ENCODE measurements at regions not wholly inside any gene's neighbourhood (a gene's known extent, or its start where the extent isn't known, plus 50 kb on each side); places are given as distances from the start of the nearest gene placed in this dataset.

DNA sequence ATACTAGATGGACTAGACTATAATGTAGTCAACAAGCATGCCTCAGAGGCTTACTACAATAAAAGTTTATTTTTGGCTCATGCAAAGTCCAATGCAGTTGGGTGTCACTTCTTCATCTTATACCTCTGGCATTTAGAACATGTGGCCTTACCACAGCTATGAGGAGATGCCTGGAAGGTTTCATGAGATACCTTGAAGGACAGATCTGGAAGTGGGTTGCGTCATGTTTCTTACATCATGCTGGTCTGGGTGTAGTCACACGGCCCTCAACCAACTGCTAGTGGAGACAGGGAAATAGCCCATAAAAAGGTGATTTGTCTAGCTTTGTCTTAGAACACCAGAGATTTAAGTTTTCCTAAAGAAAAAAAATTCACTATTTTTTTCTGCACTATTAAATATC, 91.7 kb upstream of the MMADHC start (continued):
- TF ChIP-seq, protein P1, sequence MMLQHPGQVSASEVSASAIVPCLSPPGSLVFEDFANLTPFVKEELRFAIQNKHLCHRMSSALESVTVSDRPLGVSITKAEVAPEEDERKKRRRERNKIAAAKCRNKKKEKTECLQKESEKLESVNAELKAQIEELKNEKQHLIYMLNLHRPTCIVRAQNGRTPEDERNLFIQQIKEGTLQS (IDR thresholded peaks at IDR 0.05): peak; percentile 52
- TF ChIP-seq, protein P1 (CRISPR knock-in tag; conservative IDR thresholded peaks at IDR 0.05): no peak

DNA sequence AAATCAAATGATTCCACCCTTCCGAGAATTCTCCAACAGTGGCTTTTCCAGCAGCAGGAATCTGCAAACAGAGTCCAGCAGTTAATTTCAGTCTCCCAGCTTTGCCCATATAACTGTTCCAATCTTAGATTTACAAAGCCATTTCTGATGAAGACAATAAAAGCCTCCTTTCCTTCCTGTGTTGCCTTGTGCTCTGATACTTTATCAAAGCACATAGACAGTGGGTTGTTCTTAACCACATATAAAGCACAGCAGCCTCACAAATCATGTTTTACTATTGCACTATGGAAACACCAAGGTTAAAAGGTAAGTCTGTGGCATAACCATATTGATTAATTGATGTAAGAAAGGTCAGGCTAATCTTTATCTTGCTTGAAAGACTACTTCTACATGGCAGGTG, 89.8 kb upstream of the MMADHC start:
- CTCF ChIA-PET (ENCODE audit: low intra/inter-chr PET ratio): no interaction called here
- no TSS peak for BruUV-seq (replicated peaks)
- TF ChIP-seq MECOM (CRISPR knock-in tag; IDR thresholded peaks at IDR 0.05) (no peak), MXI1 (IDR thresholded peaks at IDR 0.05; ENCODE audit: low read depth, low read length) (no peak), SAFB (IDR thresholded peaks at IDR 0.05; ENCODE audit: borderline replicate concordance, low read depth, low read length) (no peak), ETS2 (tag; IDR thresholded peaks at IDR 0.05; ENCODE audit: borderline replicate concordance, poor library complexity, severe bottlenecking) (no peak), EZH2 (IDR thresholded peaks at IDR 0.05; ENCODE audit: borderline replicate concordance, low read depth, low read length) (no peak), BRCA1 (IDR thresholded peaks at IDR 0.05) (no peak), BRCA1 (CRISPR knock-in tag; IDR thresholded peaks at IDR 0.05) (no peak), POLR3G (IDR thresholded peaks at IDR 0.05; ENCODE audit: extremely low read depth, insufficient read length, insufficient replicate concordance) (no peak), KDM4B (IDR thresholded peaks at IDR 0.05; ENCODE audit: borderline replicate concordance in 2 of 2, low read depth in 1 of 2) (no peak)
- TF ChIP-seq, protein P2, sequence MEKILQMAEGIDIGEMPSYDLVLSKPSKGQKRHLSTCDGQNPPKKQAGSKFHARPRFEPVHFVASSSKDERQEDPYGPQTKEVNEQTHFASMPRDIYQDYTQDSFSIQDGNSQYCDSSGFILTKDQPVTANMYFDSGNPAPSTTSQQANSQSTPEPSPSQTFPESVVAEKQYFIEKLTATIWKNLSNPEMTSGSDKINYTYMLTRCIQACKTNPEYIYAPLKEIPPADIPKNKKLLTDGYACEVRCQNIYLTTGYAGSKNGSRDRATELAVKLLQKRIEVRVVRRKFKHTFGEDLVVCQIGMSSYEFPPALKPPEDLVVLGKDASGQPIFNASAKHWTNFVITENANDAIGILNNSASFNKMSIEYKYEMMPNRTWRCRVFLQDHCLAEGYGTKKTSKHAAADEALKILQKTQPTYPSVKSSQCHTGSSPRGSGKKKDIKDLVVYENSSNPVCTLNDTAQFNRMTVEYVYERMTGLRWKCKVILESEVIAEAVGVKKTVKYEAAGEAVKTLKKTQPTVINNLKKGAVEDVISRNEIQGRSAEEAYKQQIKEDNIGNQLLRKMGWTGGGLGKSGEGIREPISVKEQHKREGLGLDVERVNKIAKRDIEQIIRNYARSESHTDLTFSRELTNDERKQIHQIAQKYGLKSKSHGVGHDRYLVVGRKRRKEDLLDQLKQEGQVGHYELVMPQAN (IDR thresholded peaks at IDR 0.05; ENCODE audit: borderline replicate concordance): no peak
- TF ChIP-seq, protein P3, sequence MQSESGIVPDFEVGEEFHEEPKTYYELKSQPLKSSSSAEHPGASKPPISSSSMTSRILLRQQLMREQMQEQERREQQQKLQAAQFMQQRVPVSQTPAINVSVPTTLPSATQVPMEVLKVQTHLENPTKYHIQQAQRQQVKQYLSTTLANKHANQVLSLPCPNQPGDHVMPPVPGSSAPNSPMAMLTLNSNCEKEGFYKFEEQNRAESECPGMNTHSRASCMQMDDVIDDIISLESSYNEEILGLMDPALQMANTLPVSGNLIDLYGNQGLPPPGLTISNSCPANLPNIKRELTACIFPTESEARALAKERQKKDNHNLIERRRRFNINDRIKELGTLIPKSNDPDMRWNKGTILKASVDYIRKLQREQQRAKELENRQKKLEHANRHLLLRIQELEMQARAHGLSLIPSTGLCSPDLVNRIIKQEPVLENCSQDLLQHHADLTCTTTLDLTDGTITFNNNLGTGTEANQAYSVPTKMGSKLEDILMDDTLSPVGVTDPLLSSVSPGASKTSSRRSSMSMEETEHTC (IDR thresholded peaks at IDR 0.05): no peak

More for the DNA sequence above, 89.8 kb upstream of the MMADHC start:
- H3K4me2 ChIP-seq (ENCODE audit: insufficient read depth, low read length): no peak overlapping the region
- H2AFZ ChIP-seq (ENCODE audit: low read depth, low read length): no peak overlapping the region
- H3K9ac ChIP-seq (ENCODE audit: insufficient read depth in 1 of 2, low read depth in 2 of 2, low read length in 2 of 2): no peak overlapping the region
- H3K27me3 ChIP-seq (ENCODE audit: control insufficient read depth in 2 of 2, insufficient read depth in 2 of 2, low read length in 2 of 2): no peaks in the 10 kb centered on the region
- no peak overlapping the region for H3K27ac ChIP-seq (ENCODE audit: extremely low read depth, low read depth, low read length)
- no peak overlapping the region for H3K4me3 ChIP-seq
- no peaks in the 10 kb centered on the region for H3K9me1 ChIP-seq (ENCODE audit: control insufficient read depth, insufficient read depth, low read length)
- DNase-seq (ENCODE audit: extremely low read depth in 1 of 4, low spot score in 3 of 4) (no peak), ATAC-seq (no peak), FAIRE-seq (no peak)
- no peaks in the 10 kb centered on the region for H4K20me1 ChIP-seq (replicated peaks; ENCODE audit: control insufficient read depth, insufficient read depth, low read length)
- H3K36me3 ChIP-seq (ENCODE audit: control insufficient read depth, insufficient read depth, low read length): no peaks in the 10 kb centered on the region
- in situ Hi-C loops (cut with MboI): no loop called here
- 0% methylated on average over 1 of the region's 1 CpG for WGBS (ENCODE audit: insufficient coverage, low coverage, missing lambda C conversion rate)
- H3K79me2 ChIP-seq (ENCODE audit: control insufficient read depth, insufficient read depth, low read length): no peaks in the 10 kb centered on the region
- 0 out of 2 replicates have a peak, but pooled peaks cover 2% of the 10 kb centered on the region for H3K9me3 ChIP-seq (replicated peaks; ENCODE audit: control insufficient read depth, insufficient read depth, low read depth, low read length)
- H3K4me1 ChIP-seq (replicated peaks in 1 of 2; ENCODE audit: control insufficient read depth in 2 of 2, insufficient read depth in 2 of 2, low read length in 2 of 2): no peaks in the 10 kb centered on the region
- POLR2A ChIA-PET: no interaction called here
- intact Hi-C loops (cut with micrococcal nuclease): no loop called here

Data from K562 (cell line).